ENCODE measurements at regions not wholly inside any gene's neighbourhood (a gene's known extent, or its start where the extent isn't known, plus 50 kb on each side); places are given as distances from the start of the nearest gene placed in this dataset.
A peak's percentile ranks its signal among the peaks of the same experiment; 100 is the strongest.

- Histone ChIP-seq H3K4me3 (no peak overlapping the region), H3K36me3 (ENCODE audit: low read depth) (no peaks in the 10 kb centered on the region), H3K9me3 (no peaks in the 10 kb centered on the region), H3K4me1 (ENCODE audit: low read depth) (no peaks in the 10 kb centered on the region)
- TF ChIP-seq CTCF (IDR thresholded peaks at IDR 0.05): no peak
- DNase-seq (no peak), ATAC-seq (no peak)
- intact Hi-C loops (cut with DNase I, micrococcal nuclease): no loop called here
Observed at GRCh38 chr16:55078153-55078552, 147.5 kb downstream of the IRX5 start.

- no peaks in the 10 kb centered on the region for H3K36me3 ChIP-seq (ENCODE audit: low read depth)
- DNase-seq (no peak), ATAC-seq (no peak)
- H3K4me1 ChIP-seq (ENCODE audit: low read depth): no peaks in the 10 kb centered on the region
- H3K4me3 ChIP-seq: no peak overlapping the region
- H3K9me3 ChIP-seq: no peaks in the 10 kb centered on the region
- no peak for TF ChIP-seq CTCF (IDR thresholded peaks at IDR 0.05)
- intact Hi-C loops (cut with DNase I, micrococcal nuclease): no loop called here
Observed at GRCh38 chr16:55078699-55079410, 148.2 kb downstream of the IRX5 start.

- no peaks in the 10 kb centered on the region for H3K36me3 ChIP-seq (ENCODE audit: low read depth)
- no peak for TF ChIP-seq CTCF (IDR thresholded peaks at IDR 0.05)
- no peaks in the 10 kb centered on the region for H3K9me3 ChIP-seq
- no peak overlapping the region for H3K4me3 ChIP-seq
- DNase-seq (no peak), ATAC-seq (peak; percentile 65)
- H3K4me1 ChIP-seq (ENCODE audit: low read depth): no peaks in the 10 kb centered on the region
- intact Hi-C loops (cut with DNase I, micrococcal nuclease): no loop called here
Observed at GRCh38 chr16:55081622-55082590, 151.2 kb downstream of the IRX5 start.

GRCh38 chr16:55082591-55082976, 151.9 kb downstream of the IRX5 start:
- ATAC-seq: no peak
- no peak for DNase-seq
- Histone ChIP-seq H3K4me3 (no peak overlapping the region), H3K9me3 (no peaks in the 10 kb centered on the region), H3K36me3 (ENCODE audit: low read depth) (no peaks in the 10 kb centered on the region), H3K4me1 (ENCODE audit: low read depth) (no peaks in the 10 kb centered on the region)
- intact Hi-C loops (cut with DNase I, micrococcal nuclease): no loop called here
- TF ChIP-seq CTCF (IDR thresholded peaks at IDR 0.05): no peak

- no peaks in the 10 kb centered on the region for H3K4me1 ChIP-seq (ENCODE audit: low read depth)
- H3K9me3 ChIP-seq: no peaks in the 10 kb centered on the region
- H3K4me3 ChIP-seq: no peak overlapping the region
- no peak for DNase-seq
- no peak for ATAC-seq
- TF ChIP-seq CTCF (IDR thresholded peaks at IDR 0.05): no peak
- intact Hi-C loops (cut with DNase I, micrococcal nuclease): no loop called here
- H3K36me3 ChIP-seq (ENCODE audit: low read depth): no peaks in the 10 kb centered on the region
Observed at GRCh38 chr16:55083052-55083451, 152.4 kb downstream of the IRX5 start.
